AG04450 (cell line): ENCODE measurements at regions not wholly inside any gene's neighbourhood (a gene's known extent, or its start where the extent isn't known, plus 50 kb on each side); places are given as distances from the start of the nearest gene placed in this dataset.

Experiments
- CTCF ChIA-PET: fragments of 300-600, 350-600 bp; formaldehyde crosslinking; extraction: SDS; loops from one replicate; lab custom pipeline; 2022; ENCODE audit warnings: antibody characterized with exemption, inconsistent platforms; lab: Charles Lee
- POLR2A ChIA-PET: fragments of 350-600 bp; formaldehyde crosslinking; extraction: SDS; loops from one replicate; lab custom pipeline; 2021; ENCODE audit warnings: antibody characterized with exemption, inconsistent platforms; lab: Yijun Ruan, JAX
- DNase-seq: peaks from one replicate; pipeline ENCODE4 v3.0.0-alpha.2; 2011; ENCODE audit warnings: low read depth, low spot score
- H3K27ac ChIP-seq: one replicate; pipeline ENCODE4 v1.5.1; 2012; ENCODE audit warnings: low read depth, low read length, control low read depth
- H3K27me3 ChIP-seq: one replicate; pipeline ENCODE4 v1.6.0; 2012; ENCODE audit warnings: low read length; ENCODE audit not compliant: control insufficient read depth, insufficient read depth
- H3K4me3 ChIP-seq: 2 replicates; pipeline ENCODE4 v1.5.1; 2011; ENCODE audit warnings: mild to moderate bottlenecking, low read depth, low read length, control low read depth
- H3K9me3 ChIP-seq: 2 replicates; pipeline ENCODE4 v1.5.1; 2012; ENCODE audit warnings: low read length; ENCODE audit not compliant: control insufficient read depth, insufficient read depth
- CTCF ChIP-seq: IDR thresholded peaks from 2 replicates; pipeline ENCODE4 v1.5.1; 2011; ENCODE audit warnings: low read depth, low read length, control low read depth, inconsistent platforms

- Histone ChIP-seq H3K9me3 (no peaks in the 10 kb centered on the region), H3K27ac (no peak overlapping the region), H3K27me3 (no peaks in the 10 kb centered on the region), H3K4me3 (no peak overlapping the region)
- ChIA-PET POLR2A (no interaction called here), CTCF (interaction anchor here (0.7 to 2.9 kb wide), 2 partner anchors 10 to 206 kb away, joined by 4 to 26 read pairs; no protein-coding TSS in a partner anchor)
- DNase-seq: no peak
- no peak; the same call in 1 of the 2 replicates for TF ChIP-seq CTCF
Measured at GRCh38 chrX:103158317-103158621, 56.6 kb upstream of the BEX4 start.

DNA sequence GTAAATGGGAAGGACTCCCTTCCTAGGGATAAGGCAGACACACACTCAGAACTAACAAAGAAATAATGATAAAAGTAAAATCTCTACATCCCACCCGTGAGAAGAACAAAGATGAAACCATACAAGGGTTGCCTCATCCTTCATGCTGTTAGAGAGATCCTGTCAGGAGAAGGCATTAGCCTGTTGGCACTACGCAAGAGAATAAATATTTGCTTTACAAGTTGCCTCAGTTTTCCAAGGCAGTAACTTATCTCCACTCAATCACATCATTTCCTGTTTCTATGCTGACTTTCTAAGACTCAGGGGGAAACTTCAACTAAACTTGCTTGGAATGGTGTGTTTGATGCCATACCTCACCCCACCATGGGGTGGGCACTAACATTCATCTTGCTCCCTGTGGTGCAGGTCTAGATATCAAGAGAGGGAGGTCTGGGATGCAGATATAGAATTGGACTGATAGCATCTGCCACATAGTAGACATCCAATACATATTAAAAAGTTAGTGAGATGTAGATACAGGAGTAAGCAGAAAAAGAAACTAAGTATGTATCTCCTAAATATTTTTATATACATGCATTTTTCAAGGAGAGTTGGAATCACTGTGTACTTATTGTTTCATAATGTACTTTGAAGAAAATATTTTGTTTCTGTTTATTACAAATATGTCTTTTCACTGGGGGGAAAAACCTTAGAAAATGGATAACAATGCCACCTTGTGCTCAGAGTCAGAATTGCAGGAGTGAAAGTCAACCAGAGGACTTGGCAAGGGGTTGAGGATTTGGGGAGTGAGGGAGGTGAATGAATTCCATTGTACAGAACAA is 57.2 kb upstream of the BEX4 start:
- no peaks in the 10 kb centered on the region for H3K27me3 ChIP-seq
- DNase-seq: no peak
- no peak overlapping the region for H3K27ac ChIP-seq
- no peak overlapping the region for H3K4me3 ChIP-seq
- CTCF ChIA-PET: interaction anchor here (0.7 to 2.9 kb wide), 2 partner anchors 11 to 206 kb away, joined by 4 to 26 read pairs; no protein-coding TSS in a partner anchor
- TF ChIP-seq CTCF: peak; percentile 68
- H3K9me3 ChIP-seq: no peaks in the 10 kb centered on the region
- POLR2A ChIA-PET: no interaction called here

DNA sequence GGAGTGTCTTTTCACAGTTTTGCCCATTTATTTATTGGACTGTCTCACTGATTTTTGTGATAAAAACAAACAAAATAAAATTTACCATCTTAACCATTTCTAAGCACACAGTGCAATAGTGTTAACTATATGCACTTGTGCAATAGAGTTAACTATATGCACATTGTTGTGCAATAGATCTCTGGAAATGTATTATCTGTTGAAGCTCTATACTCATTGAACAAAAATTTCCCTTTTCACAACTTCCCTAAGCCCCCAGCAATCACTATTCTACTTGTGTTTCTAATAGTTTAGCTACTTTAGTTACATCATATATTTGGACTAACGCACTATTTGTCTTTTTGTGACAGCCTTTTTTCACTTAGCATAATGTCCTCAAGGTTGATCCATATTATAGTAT is 59.7 kb upstream of the BEX4 start:
- POLR2A ChIA-PET: no interaction called here
- H3K4me3 ChIP-seq: no peak overlapping the region

GRCh38 chrX:103153661-103154060 is 60.7 kb upstream of the NXF3 start:
- H3K27me3 ChIP-seq: no peaks in the 10 kb centered on the region
- DNase-seq: no peak
- no peak overlapping the region for H3K4me3 ChIP-seq
- ChIA-PET CTCF (no interaction called here), POLR2A (no interaction called here)
- H3K9me3 ChIP-seq: no peaks in the 10 kb centered on the region
- no peak for TF ChIP-seq CTCF
- no peak overlapping the region for H3K27ac ChIP-seq

More for the DNA sequence above, 59.7 kb upstream of the BEX4 start:
- Histone ChIP-seq H3K27me3 (no peaks in the 10 kb centered on the region), H3K9me3 (no peaks in the 10 kb centered on the region), H3K27ac (no peak overlapping the region)
- no peak for TF ChIP-seq CTCF
- CTCF ChIA-PET: interaction anchor here (1.1 to 1.4 kb wide), 2 partner anchors 204 to 221 kb away, joined by 3 to 5 read pairs; no protein-coding TSS in a partner anchor
- DNase-seq: no peak

GRCh38 chrX:103151799-103152198 is 58.9 kb upstream of the NXF3 start:
- Histone ChIP-seq H3K27me3 (no peaks in the 10 kb centered on the region), H3K4me3 (no peak overlapping the region), H3K9me3 (no peaks in the 10 kb centered on the region), H3K27ac (no peak overlapping the region)
- no peak for DNase-seq
- no peak for TF ChIP-seq CTCF
- ChIA-PET POLR2A (no interaction called here), CTCF (no interaction called here)
